ENCODE measurements at regions not wholly inside any gene's neighbourhood (a gene's known extent, or its start where the extent isn't known, plus 50 kb on each side); places are given as distances from the start of the nearest gene placed in this dataset.

- TF ChIP-seq CTCF (IDR thresholded peaks at IDR 0.05; ENCODE audit: low read length, missing control alignments), result no peak
- DNase-seq (ENCODE audit: low read depth), result no peak
- no peak overlapping the region for H3K4me3 ChIP-seq (replicated peaks; ENCODE audit: low read depth, low read length)
Observed at GRCh38 chr15:100787567-100788417, 91.8 kb upstream of the ALDH1A3 start.

GRCh38 chr15:100788418-100789105, 91.1 kb upstream of the ALDH1A3 start:
- no peak overlapping the region for H3K4me3 ChIP-seq (replicated peaks; ENCODE audit: low read depth, low read length)
- TF ChIP-seq CTCF (IDR thresholded peaks at IDR 0.05; ENCODE audit: low read length, missing control alignments), result no peak
- DNase-seq (ENCODE audit: low read depth), result no peak

DNA sequence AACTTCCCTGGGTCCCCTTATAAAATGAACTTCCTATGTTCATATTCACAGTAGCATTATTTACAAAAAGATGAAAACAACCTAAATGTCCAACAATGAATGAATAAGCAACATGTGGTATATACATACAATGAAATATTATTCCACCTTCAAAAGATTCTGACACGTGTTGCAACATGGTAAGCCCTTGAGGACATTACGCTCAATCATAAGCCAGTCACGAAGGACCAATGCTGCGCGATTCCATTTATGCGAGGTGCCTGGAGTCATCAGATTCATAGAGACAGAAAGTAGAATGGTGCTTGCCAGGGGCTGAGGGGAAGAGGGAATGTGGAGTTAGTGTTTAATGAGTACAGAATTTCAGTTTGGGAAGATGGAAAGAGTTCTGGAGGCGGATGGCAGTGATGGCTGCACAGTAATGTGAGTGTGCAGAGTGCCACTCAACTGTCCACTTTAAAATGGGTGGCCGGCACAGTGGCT, 88.8 kb upstream of the ALDH1A3 start:
- no peak overlapping the region for H3K4me3 ChIP-seq (replicated peaks; ENCODE audit: low read depth, low read length)
- no peak for TF ChIP-seq CTCF (IDR thresholded peaks at IDR 0.05; ENCODE audit: low read length, missing control alignments)
- no peak for DNase-seq (ENCODE audit: low read depth)

- TF ChIP-seq CTCF (IDR thresholded peaks at IDR 0.05; ENCODE audit: low read length, missing control alignments), result no peak
- no peak for DNase-seq (ENCODE audit: low read depth)
- no peak overlapping the region for H3K4me3 ChIP-seq (replicated peaks; ENCODE audit: low read depth, low read length)
Observed at GRCh38 chr15:100794008-100794407, 85.6 kb upstream of the ALDH1A3 start.

DNA sequence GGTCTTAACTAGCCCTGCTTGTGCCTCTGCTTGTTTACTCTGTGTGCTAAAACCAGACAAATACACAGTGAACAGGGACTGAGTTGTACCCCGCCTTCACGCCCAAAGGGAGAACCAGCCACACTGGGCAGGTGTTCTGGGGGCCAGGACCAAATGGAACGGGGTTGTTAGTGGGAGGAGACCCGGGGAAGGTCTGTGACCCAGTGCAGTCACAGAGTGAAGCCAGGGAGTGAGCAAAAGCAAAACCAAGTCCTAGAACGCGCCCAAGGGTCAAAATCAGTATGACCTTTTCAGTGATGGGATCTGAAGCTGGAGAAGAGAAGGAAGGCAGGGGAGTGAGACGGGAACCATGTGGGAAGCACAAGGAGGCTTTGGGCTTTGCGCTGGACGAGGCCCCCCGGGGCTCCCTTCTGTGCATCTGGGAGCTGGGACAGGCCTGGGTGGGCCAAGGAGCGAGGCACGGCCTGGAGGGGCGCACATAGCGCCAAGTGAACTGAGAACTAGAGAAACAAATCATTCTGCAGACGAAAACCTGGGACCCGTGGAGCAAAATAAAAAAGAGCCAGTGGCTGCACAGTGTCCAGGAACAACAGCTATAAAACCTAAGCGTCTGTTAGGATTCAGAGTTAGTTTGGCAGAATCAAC, 78.3 kb upstream of the ALDH1A3 start:
- no peak for DNase-seq (ENCODE audit: low read depth)
- no peak overlapping the region for H3K4me3 ChIP-seq (replicated peaks; ENCODE audit: low read depth, low read length)
- no peak for TF ChIP-seq CTCF (IDR thresholded peaks at IDR 0.05; ENCODE audit: low read length, missing control alignments)

- TF ChIP-seq CTCF (IDR thresholded peaks at IDR 0.05; ENCODE audit: low read length, missing control alignments), result no peak
- no peak overlapping the region for H3K4me3 ChIP-seq (replicated peaks; ENCODE audit: low read depth, low read length)
- no peak for DNase-seq (ENCODE audit: low read depth)
Observed at GRCh38 chr15:100802421-100803170, 77.0 kb upstream of the ALDH1A3 start.

Measured in fibroblast of pulmonary artery (primary cell).